ENCODE measurements at regions not wholly inside any gene's neighbourhood (a gene's known extent, or its start where the extent isn't known, plus 50 kb on each side); places are given as distances from the start of the nearest gene placed in this dataset.

DNA sequence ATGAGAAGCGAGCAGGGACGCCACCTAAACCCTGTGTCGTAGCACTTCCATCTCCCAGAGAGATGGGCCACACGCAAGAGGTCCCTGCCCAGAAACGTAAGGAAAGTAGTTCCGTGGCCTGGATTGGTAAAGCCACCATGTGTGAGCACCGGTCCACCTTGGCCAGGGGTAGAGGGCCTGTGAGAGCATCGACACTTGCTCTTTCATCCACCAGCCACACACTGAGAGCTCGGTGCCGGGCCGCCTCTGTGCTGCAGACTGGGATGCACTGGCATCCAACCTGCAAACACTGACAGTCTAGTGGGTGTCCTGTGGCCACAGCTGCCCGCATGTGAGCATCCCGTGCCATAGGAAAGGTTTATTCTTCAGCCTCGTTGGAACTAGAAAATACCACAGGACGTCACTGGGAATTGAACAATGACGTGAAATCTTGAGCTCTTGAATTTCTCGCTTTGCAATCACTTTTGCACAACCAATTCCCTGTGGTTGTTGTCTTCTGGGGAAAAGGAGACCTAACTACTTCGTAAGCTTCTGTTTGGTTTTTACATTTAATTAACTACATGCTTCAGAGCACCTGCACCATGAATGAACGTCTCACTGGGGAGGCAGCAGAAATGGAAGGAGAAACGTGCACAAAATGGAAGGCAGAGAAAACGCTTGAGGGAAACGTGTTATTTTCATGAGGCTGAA, 212.0 kb upstream of the RAB6C start:
- H3K79me2 ChIP-seq (ENCODE audit: control insufficient read depth, insufficient read depth, low read length), result no peaks in the 10 kb centered on the region
- no peak overlapping the region for H3K27ac ChIP-seq (ENCODE audit: insufficient read depth, low read depth, low read length)
- peaks cover 4% of the 10 kb centered on the region for H3K9me3 ChIP-seq (replicated peaks; ENCODE audit: control insufficient read depth, insufficient read depth, low read length)
- no peak overlapping the region for H3K4me3 ChIP-seq (replicated peaks in 1 of 3; ENCODE audit: insufficient read depth in 1 of 3, low read depth in 1 of 3, low read length in 3 of 3)
- no peaks in the 10 kb centered on the region for H3K9me1 ChIP-seq (replicated peaks; ENCODE audit: control insufficient read depth, extremely low read depth, insufficient read depth, low read length)
- BruUV-seq (replicated peaks), result no TSS peak
- no peaks in the 10 kb centered on the region for H4K20me1 ChIP-seq (replicated peaks; ENCODE audit: control insufficient read depth, extremely low read depth, insufficient read depth, low read length)
- FAIRE-seq (no peak), DNase-seq (ENCODE audit: low read depth, low spot score) (no peak)
- CTCF ChIA-PET, result no interaction called here
- dilution Hi-C loops (cut with MboI; ENCODE audit: extremely low pct_ligation_motif_present, low sequenced_read_pairs) (no loop called here), intact Hi-C loops (cut with micrococcal nuclease) (no loop called here)
- no peak overlapping the region for H2AFZ ChIP-seq (ENCODE audit: low read depth, low read length)
- no peaks in the 10 kb centered on the region for H3K27me3 ChIP-seq (ENCODE audit: control insufficient read depth in 2 of 2, insufficient read depth in 2 of 2, low read length in 2 of 2)
- no peaks in the 10 kb centered on the region for H3K36me3 ChIP-seq (ENCODE audit: control insufficient read depth in 2 of 2, extremely low read depth in 1 of 2, insufficient read depth in 2 of 2, low read length in 2 of 2)
- no peak overlapping the region for H3K9ac ChIP-seq (replicated peaks; ENCODE audit: extremely low read depth, insufficient read depth, low read length)
- no peak overlapping the region for H3K4me2 ChIP-seq (ENCODE audit: insufficient read depth, low read length)
- no peak for TF ChIP-seq MYC (IDR thresholded peaks at IDR 0.05; ENCODE audit: low read depth, low read length)
- no peak for TF ChIP-seq POLR2AphosphoS5 (IDR thresholded peaks at IDR 0.05; ENCODE audit: insufficient read depth, low read depth, low read length)
- no peak for TF ChIP-seq JUN (IDR thresholded peaks at IDR 0.05; ENCODE audit: borderline replicate concordance, insufficient read depth, insufficient read length, low read depth)
- no peak for TF ChIP-seq GATA2 (IDR thresholded peaks at IDR 0.05; ENCODE audit: insufficient read depth, insufficient read length, low read depth, low read length)
- TF ChIP-seq POLR2A (IDR thresholded peaks at IDR 0.05; ENCODE audit: low read depth, low read length), result no peak
- TF ChIP-seq, protein P1, sequence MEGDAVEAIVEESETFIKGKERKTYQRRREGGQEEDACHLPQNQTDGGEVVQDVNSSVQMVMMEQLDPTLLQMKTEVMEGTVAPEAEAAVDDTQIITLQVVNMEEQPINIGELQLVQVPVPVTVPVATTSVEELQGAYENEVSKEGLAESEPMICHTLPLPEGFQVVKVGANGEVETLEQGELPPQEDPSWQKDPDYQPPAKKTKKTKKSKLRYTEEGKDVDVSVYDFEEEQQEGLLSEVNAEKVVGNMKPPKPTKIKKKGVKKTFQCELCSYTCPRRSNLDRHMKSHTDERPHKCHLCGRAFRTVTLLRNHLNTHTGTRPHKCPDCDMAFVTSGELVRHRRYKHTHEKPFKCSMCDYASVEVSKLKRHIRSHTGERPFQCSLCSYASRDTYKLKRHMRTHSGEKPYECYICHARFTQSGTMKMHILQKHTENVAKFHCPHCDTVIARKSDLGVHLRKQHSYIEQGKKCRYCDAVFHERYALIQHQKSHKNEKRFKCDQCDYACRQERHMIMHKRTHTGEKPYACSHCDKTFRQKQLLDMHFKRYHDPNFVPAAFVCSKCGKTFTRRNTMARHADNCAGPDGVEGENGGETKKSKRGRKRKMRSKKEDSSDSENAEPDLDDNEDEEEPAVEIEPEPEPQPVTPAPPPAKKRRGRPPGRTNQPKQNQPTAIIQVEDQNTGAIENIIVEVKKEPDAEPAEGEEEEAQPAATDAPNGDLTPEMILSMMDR (IDR thresholded peaks at IDR 0.05; ENCODE audit: extremely low read depth in 1 of 2, insufficient read depth in 1 of 2, low read depth in 1 of 2, low read length in 2 of 2), result no peak
- TF ChIP-seq FOS (IDR thresholded peaks at IDR 0.05; ENCODE audit: borderline replicate concordance, insufficient read depth, low read length), result no peak
- TF ChIP-seq EZH2 (IDR thresholded peaks at IDR 0.05; ENCODE audit: borderline replicate concordance, low read depth, low read length, severe bottlenecking), result no peak
- TF ChIP-seq, protein P2, sequence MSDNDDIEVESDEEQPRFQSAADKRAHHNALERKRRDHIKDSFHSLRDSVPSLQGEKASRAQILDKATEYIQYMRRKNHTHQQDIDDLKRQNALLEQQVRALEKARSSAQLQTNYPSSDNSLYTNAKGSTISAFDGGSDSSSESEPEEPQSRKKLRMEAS (IDR thresholded peaks at IDR 0.05; ENCODE audit: insufficient read depth, insufficient read length), result no peak
- H3K4me1 ChIP-seq (ENCODE audit: control insufficient read depth, extremely low read depth, insufficient read depth, low read length), result no peaks in the 10 kb centered on the region
- POLR2A ChIA-PET, result no interaction called here
